GM23248 (cell line): ENCODE measurements at regions not wholly inside any gene's neighbourhood (a gene's known extent, or its start where the extent isn't known, plus 50 kb on each side); places are given as distances from the start of the nearest gene placed in this dataset.

ENCODE experiments used
- DNase-seq: peaks from one replicate; pipeline ENCODE4 v3.0.0-alpha.2; 2015
- H2AFZ ChIP-seq: fragments of 200-600 bp; sonication (generic); 2 replicates; pipeline ENCODE4 v1.6.1; 2016; ENCODE audit warnings: antibody characterized with exemption
- H3F3A ChIP-seq: fragments of 200-600 bp; sonication (generic); 2 replicates; pipeline ENCODE4 v1.6.1; 2016; ENCODE audit warnings: mild to moderate bottlenecking, antibody characterized with exemption, mixed run types; ENCODE audit not compliant: insufficient read depth
- H3K27ac ChIP-seq: fragments of 200-600 bp; sonication (generic); 2 replicates; pipeline ENCODE4 v1.5.1; 2016; ENCODE audit warnings: mild to moderate bottlenecking
- H3K27me3 ChIP-seq: fragments of 200-600 bp; sonication (generic); replicated peaks from 2 replicates; pipeline ENCODE4 v1.6.1; 2016; ENCODE audit warnings: mild to moderate bottlenecking; ENCODE audit not compliant: insufficient read depth
- H3K36me3 ChIP-seq: fragments of 200-600 bp; sonication (generic); 2 replicates; pipeline ENCODE4 v1.6.1; 2016; ENCODE audit warnings: low read depth, mild to moderate bottlenecking
- H3K4me1 ChIP-seq: fragments of 200-600 bp; sonication (generic); 2 replicates; pipeline ENCODE4 v1.6.1; 2016; ENCODE audit warnings: mild to moderate bottlenecking; ENCODE audit not compliant: insufficient read depth
- H3K4me2 ChIP-seq: fragments of 200-600 bp; sonication (generic); one replicate; pipeline ENCODE4 v1.6.1; 2016; ENCODE audit warnings: mild to moderate bottlenecking; ENCODE audit not compliant: unreplicated experiment
- H3K4me3 ChIP-seq: fragments of 200-600 bp; sonication (generic); 2 replicates; pipeline ENCODE4 v1.5.1; 2016; ENCODE audit warnings: mild to moderate bottlenecking
- H3K79me2 ChIP-seq: fragments of 200-600 bp; sonication (generic); 2 replicates; pipeline ENCODE4 v1.6.1; 2016; ENCODE audit warnings: mild to moderate bottlenecking; ENCODE audit not compliant: insufficient read depth
- H3K9ac ChIP-seq: fragments of 200-600 bp; sonication (generic); 2 replicates; pipeline ENCODE4 v1.6.1; 2016; ENCODE audit warnings: mild to moderate bottlenecking
- H3K9me2 ChIP-seq: fragments of 200-600 bp; sonication (generic); 2 replicates; pipeline ENCODE4 v1.6.1; 2016; ENCODE audit warnings: mixed run types, mild to moderate bottlenecking, moderate library complexity; ENCODE audit not compliant: insufficient read depth
- H3K9me3 ChIP-seq: fragments of 200-600 bp; sonication (generic); one replicate; pipeline ENCODE4 v1.6.1; 2017; ENCODE audit warnings: low read depth
- H4K20me1 ChIP-seq: fragments of 200-600 bp; sonication (generic); 2 replicates; pipeline ENCODE4 v1.6.0; 2016; ENCODE audit not compliant: insufficient read depth
- EZH2 ChIP-seq: fragments of 200-600 bp; sonication (generic); IDR thresholded peaks from 2 replicates; pipeline ENCODE4 v1.6.1; 2018; ENCODE audit warnings: antibody characterized with exemption, mild to moderate bottlenecking; ENCODE audit not compliant: insufficient read depth, poor library complexity, severe bottlenecking
- EZH2phosphoT487 ChIP-seq: fragments of 200-600 bp; sonication (generic); IDR thresholded peaks from 2 replicates; pipeline ENCODE4 v1.6.1; 2018; ENCODE audit warnings: antibody characterized with exemption, moderate library complexity, mild to moderate bottlenecking, low read depth; ENCODE audit not compliant: insufficient read depth
- WGBS, 2 experiments: methylation state at CpG; one replicate each; pipeline ENCODE4 v1.1.6; 2015 to 2017; ENCODE audit warnings: low lambda C conversion rate in 2 of 2, low coverage in 1 of 2; ENCODE audit errors: missing lambda C conversion rate in 2 of 2; 5-methylcytosine and 5-hydroxymethylcytosine counted together
- in situ Hi-C: fragments of 300-500 bp; cut with MboI; formaldehyde crosslinking; loops from 2 replicates; pipeline ENCODE4 v1.15.0; 2020

DNA sequence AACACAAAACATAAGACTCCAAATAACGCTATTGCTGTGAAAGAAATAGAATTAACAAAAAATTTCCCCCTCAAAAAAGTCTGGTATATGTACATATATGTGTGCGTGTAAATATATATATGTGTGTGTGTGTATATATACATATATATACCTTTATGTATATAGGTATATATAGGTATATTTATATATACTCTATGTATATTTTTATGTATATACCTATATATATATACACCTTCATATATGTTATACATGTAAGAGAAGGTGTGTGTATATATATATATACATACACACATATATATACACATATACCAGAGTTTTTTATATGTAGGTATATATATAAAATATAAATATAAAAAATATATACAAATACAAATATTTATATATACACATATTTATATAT, 199.2 kb downstream of the RAB38 start:
- Histone ChIP-seq H3K9me3 (no peaks in the 10 kb centered on the region), H3K4me1 (no peaks in the 10 kb centered on the region), H3F3A (no peaks in the 10 kb centered on the region), H3K9ac (no peak overlapping the region), H3K4me3 (no peak overlapping the region), H3K79me2 (no peaks in the 10 kb centered on the region), H3K27me3 (no peaks in the 10 kb centered on the region), H3K27ac (no peak overlapping the region), H4K20me1 (no peaks in the 10 kb centered on the region), H3K9me2 (no peaks in the 10 kb centered on the region), H3K4me2 (no peak overlapping the region), H3K36me3 (no peaks in the 10 kb centered on the region), H2AFZ (no peak overlapping the region)
- DNase-seq: no peak
- TF ChIP-seq EZH2phosphoT487 (no peak), EZH2 (no peak)
- in situ Hi-C loops: no loop called here
- WGBS, 2 experiments: 80 to 82% methylated on average over 2 of the region's 2 CpGs

DNA sequence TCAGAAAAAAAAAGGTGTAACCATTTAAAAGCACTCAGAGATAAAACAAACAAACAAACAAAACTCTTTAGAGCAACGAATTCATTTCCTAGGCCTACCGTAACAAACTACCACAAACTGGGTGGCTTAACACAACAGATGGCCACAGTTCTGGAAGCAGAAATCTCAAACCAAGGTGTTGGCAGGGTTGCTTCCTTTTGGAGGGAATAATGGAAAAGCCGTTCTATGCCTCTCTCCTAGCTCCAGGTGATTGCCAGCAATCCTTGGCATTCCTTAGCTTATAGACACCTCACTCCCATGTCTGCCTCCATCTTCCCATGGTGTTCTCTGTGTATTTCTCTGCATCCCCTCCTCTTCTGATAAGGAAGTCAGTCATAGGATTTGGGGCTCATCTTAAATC, 200.4 kb downstream of the RAB38 start:
- 40 to 46% methylated on average over 3 of the region's 3 CpGs for WGBS, 2 experiments
- in situ Hi-C loops: no loop called here
- H3K4me2 ChIP-seq: no peak overlapping the region
- H3K9me3 ChIP-seq: no peaks in the 10 kb centered on the region
- no peak for DNase-seq
- no peak overlapping the region for H2AFZ ChIP-seq
- no peaks in the 10 kb centered on the region for H3K27me3 ChIP-seq
- no peaks in the 10 kb centered on the region for H3K79me2 ChIP-seq
- H3K4me3 ChIP-seq: no peak overlapping the region
- H3K9ac ChIP-seq: no peak overlapping the region
- TF ChIP-seq EZH2: no peak
- no peak for TF ChIP-seq EZH2phosphoT487
- H3F3A ChIP-seq: no peaks in the 10 kb centered on the region
- no peak overlapping the region for H3K27ac ChIP-seq
- H4K20me1 ChIP-seq: no peaks in the 10 kb centered on the region
- no peaks in the 10 kb centered on the region for H3K9me2 ChIP-seq
- H3K36me3 ChIP-seq: no peaks in the 10 kb centered on the region
- H3K4me1 ChIP-seq: no peaks in the 10 kb centered on the region

DNA sequence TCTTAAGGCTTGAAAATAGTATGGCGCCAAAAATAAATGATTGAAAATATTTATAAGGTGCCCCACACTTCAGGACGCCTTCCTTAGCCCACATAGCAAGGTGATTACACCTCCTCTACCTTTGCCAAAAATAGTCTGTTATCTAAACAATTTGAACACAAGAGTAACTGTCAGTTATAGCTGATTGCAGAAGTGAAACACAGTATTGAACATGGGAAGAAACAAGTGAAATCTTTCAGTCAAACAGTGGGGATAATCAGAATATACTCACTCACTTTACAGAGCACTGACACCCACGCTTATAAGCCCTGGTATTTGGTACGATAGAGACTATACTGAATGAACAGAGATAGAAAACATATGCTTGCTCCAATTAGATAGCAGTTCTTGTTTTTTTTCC, 203.1 kb downstream of the RAB38 start:
- TF ChIP-seq EZH2phosphoT487 (no peak), EZH2 (no peak)
- DNase-seq: no peak
- 46 to 56% methylated on average over 4 of the region's 4 CpGs for WGBS, 2 experiments
- Histone ChIP-seq H3K27ac (no peak overlapping the region), H3K9me3 (no peaks in the 10 kb centered on the region), H3K27me3 (no peaks in the 10 kb centered on the region), H3K4me2 (no peak overlapping the region), H3K4me1 (no peaks in the 10 kb centered on the region), H3K79me2 (no peaks in the 10 kb centered on the region), H3K36me3 (no peaks in the 10 kb centered on the region), H3F3A (no peaks in the 10 kb centered on the region), H2AFZ (no peak overlapping the region), H3K9me2 (no peaks in the 10 kb centered on the region), H4K20me1 (no peaks in the 10 kb centered on the region), H3K4me3 (no peak overlapping the region), H3K9ac (no peak overlapping the region)
- in situ Hi-C loops: no loop called here

DNA sequence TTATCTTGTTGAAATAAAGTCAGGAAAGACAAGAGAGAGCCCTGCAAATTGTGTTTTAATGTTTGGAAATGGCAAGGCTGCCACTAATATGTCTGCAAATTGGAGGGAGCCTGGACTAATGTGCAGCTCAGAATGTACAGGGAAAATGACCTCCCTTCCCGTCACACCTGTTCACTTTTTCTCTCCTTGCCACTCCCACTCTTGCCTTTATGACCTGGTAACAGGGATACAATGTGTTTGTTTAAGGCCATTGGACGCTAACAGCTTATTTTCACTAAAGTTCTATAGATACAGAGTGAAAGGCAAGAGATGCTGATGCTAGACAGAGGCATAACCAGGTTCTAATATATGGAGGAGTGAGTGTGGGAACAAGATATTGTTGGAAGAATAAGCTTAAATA, 203.9 kb downstream of the RAB38 start:
- Histone ChIP-seq H2AFZ (no peak overlapping the region), H3K4me1 (no peaks in the 10 kb centered on the region), H3K36me3 (no peaks in the 10 kb centered on the region), H3K9me3 (no peaks in the 10 kb centered on the region), H3F3A (no peaks in the 10 kb centered on the region), H3K4me3 (no peak overlapping the region), H3K4me2 (no peak overlapping the region), H3K27me3 (no peaks in the 10 kb centered on the region), H3K9me2 (no peaks in the 10 kb centered on the region), H3K27ac (no peak overlapping the region), H3K9ac (no peak overlapping the region), H4K20me1 (no peaks in the 10 kb centered on the region), H3K79me2 (no peaks in the 10 kb centered on the region)
- TF ChIP-seq EZH2phosphoT487: no peak
- TF ChIP-seq EZH2: no peak
- WGBS, 2 experiments: 38 to 41% methylated on average over 2 of the region's 2 CpGs
- DNase-seq: no peak
- in situ Hi-C loops: no loop called here

DNA sequence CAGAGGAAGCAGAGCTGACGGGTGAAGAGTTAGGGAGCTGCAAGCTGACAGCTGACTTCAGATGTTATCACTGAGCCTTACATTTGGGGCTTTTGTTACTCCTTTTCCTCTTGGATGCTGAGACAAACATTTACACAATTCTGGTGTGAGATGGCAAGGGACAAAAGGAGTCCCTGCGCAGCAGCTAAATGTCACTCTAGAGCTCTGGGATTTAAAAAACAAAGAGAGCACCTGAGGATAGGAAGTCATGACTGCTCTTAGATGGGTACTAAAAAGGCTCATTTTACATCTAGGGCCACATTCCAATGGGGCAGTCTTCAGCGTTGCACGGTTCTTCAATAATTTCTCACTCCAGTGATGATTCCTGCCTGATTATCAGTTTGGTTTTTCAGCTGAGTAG, 204.5 kb downstream of the RAB38 start:
- Histone ChIP-seq H3K4me3 (no peak overlapping the region), H3K4me2 (no peak overlapping the region), H3K27me3 (no peaks in the 10 kb centered on the region), H3K9me2 (no peaks in the 10 kb centered on the region), H4K20me1 (no peaks in the 10 kb centered on the region), H3K79me2 (no peaks in the 10 kb centered on the region), H3K9ac (no peak overlapping the region), H3K36me3 (no peaks in the 10 kb centered on the region), H2AFZ (no peak overlapping the region), H3K4me1 (no peaks in the 10 kb centered on the region), H3K27ac (no peak overlapping the region), H3F3A (no peaks in the 10 kb centered on the region), H3K9me3 (no peaks in the 10 kb centered on the region)
- DNase-seq: no peak
- TF ChIP-seq EZH2phosphoT487 (no peak), EZH2 (no peak)
- in situ Hi-C loops: no loop called here
- 75 to 78% methylated on average over 4 of the region's 4 CpGs for WGBS, 2 experiments
